GM18511 (cell line): ENCODE measurements at regions not wholly inside any gene's neighbourhood (a gene's known extent, or its start where the extent isn't known, plus 50 kb on each side); places are given as distances from the start of the nearest gene placed in this dataset.
"Not testable (repeated sequence)": the region's sequence is repeated elsewhere in the genome, so short reads cannot be mapped to it uniquely, and the experiment has no call there.

ENCODE experiments used
- ATAC-seq: cut with Tn5 transposase; IDR thresholded peaks from one replicate; pipeline ENCODE4 v1.9.1; 2021; ENCODE audit warnings: mild to moderate bottlenecking, moderate library complexity; ENCODE audit not compliant: unreplicated experiment

- no peak for ATAC-seq
Measured at GRCh38 chr6:150456466-150456865, 87.7 kb downstream of the IYD start.

- ATAC-seq: no peak
Measured at GRCh38 chr6:150456902-150457643, 88.3 kb downstream of the IYD start.

GRCh38 chr6:150458579-150458978 is 89.8 kb downstream of the IYD start:
- ATAC-seq: no peak

- ATAC-seq: no peak
Measured at GRCh38 chr6:150463852-150464251, 95.0 kb downstream of the IYD start.

- no peak for ATAC-seq
Measured at GRCh38 chr6:150464966-150465365, 96.2 kb downstream of the IYD start.

- no peak for ATAC-seq
Measured at GRCh38 chr6:150465610-150466009, 96.8 kb downstream of the IYD start.

GRCh38 chr6:150466196-150466595 is 97.4 kb downstream of the IYD start:
- no peak for ATAC-seq

- no peak for ATAC-seq
Measured at GRCh38 chr6:150470131-150470530, 101.3 kb downstream of the IYD start.

GRCh38 chr6:150470960-150471665 is 102.3 kb downstream of the IYD start:
- ATAC-seq: no peak

- ATAC-seq: no peak
Measured at GRCh38 chr6:150478656-150479545, 110.1 kb downstream of the IYD start.

- no peak for ATAC-seq
Measured at GRCh38 chr6:150482883-150483409, 114.1 kb downstream of the IYD start.

GRCh38 chr6:150485161-150485958 is 114.3 kb upstream of the PLEKHG1 start:
- ATAC-seq: no peak

- ATAC-seq: no peak
Measured at GRCh38 chr6:150486048-150486447, 113.6 kb upstream of the PLEKHG1 start.

GRCh38 chr6:150490586-150490985 is 109.1 kb upstream of the PLEKHG1 start:
- no peak for ATAC-seq

GRCh38 chr6:150491131-150491810 is 108.4 kb upstream of the PLEKHG1 start:
- ATAC-seq: peak; percentile 95

- no peak for ATAC-seq
Measured at GRCh38 chr6:150491811-150492172, 107.9 kb upstream of the PLEKHG1 start.

GRCh38 chr6:150492507-150492906 is 107.2 kb upstream of the PLEKHG1 start:
- no peak for ATAC-seq

GRCh38 chr6:150492941-150493340 is 106.7 kb upstream of the PLEKHG1 start:
- ATAC-seq: no peak

GRCh38 chr6:150493552-150493951 is 106.1 kb upstream of the PLEKHG1 start:
- not testable (repeated sequence) for ATAC-seq

GRCh38 chr6:150494241-150494640 is 105.4 kb upstream of the PLEKHG1 start:
- no peak for ATAC-seq
